ENCODE measurements at regions not wholly inside any gene's neighbourhood (a gene's known extent, or its start where the extent isn't known, plus 50 kb on each side); places are given as distances from the start of the nearest gene placed in this dataset.

GRCh38 chr15:79492065-79492464, 59.9 kb downstream of the MINAR1 start:
- H4K91ac ChIP-seq (ENCODE audit: low read depth, low read length, poor library complexity) = no peak overlapping the region
- H3K4ac ChIP-seq (ENCODE audit: low read length) = no peak overlapping the region
- no CpG with 5 or more reads among the region's 3 CpGs for WGBS, 2 donors (ENCODE audit: extremely low coverage in 2 of 2, insufficient read length in 2 of 2, insufficient replicate concordance in 1 of 2)
- no peak overlapping the region for H3K4me2 ChIP-seq (ENCODE audit: insufficient read depth, low read length, poor library complexity, severe bottlenecking)
- no peak overlapping the region for H2AK5ac ChIP-seq (ENCODE audit: low read depth, low read length)
- no peak overlapping the region for H3K14ac ChIP-seq (ENCODE audit: low read length)
- H3K27me3 ChIP-seq (ENCODE audit: control insufficient read depth in 3 of 3, insufficient read depth in 3 of 3, low read depth in 1 of 3, low read length in 3 of 3) = no peaks in the 10 kb centered on the region
- H3K18ac ChIP-seq (ENCODE audit: low read length) = no peak overlapping the region
- H3K23ac ChIP-seq (ENCODE audit: low read depth, low read length, poor library complexity) = no peak overlapping the region
- H2BK120ac ChIP-seq (ENCODE audit: low read depth, low read length) = no peak overlapping the region
- no peak overlapping the region for H2BK5ac ChIP-seq (ENCODE audit: low read length)
- DNase-seq (ENCODE audit: low spot score) = no peak
- no peak overlapping the region for H3K4me3 ChIP-seq (ENCODE audit: low read length in 2 of 2)
- H3K4me1 ChIP-seq (ENCODE audit: control insufficient read depth in 2 of 2, insufficient read depth in 1 of 2, low read depth in 1 of 2, low read length in 2 of 2) = peaks cover 0 to 9% of the 10 kb centered on the region in 2 donors
- no peak overlapping the region for H3K27ac ChIP-seq (replicated peaks; ENCODE audit: low read length)
- H4K8ac ChIP-seq (ENCODE audit: low read depth, low read length) = peak overlapping the region; percentile 9
- no peaks in the 10 kb centered on the region for H3K79me1 ChIP-seq (ENCODE audit: low read depth, low read length)
- no peak overlapping the region for H2BK12ac ChIP-seq (ENCODE audit: low read length)
- H3K9me3 ChIP-seq (replicated peaks in 1 of 2; ENCODE audit: control insufficient read depth in 2 of 2, insufficient read depth in 1 of 2, low read depth in 1 of 2, low read length in 2 of 2) = peaks cover 0 to 1% of the 10 kb centered on the region in 2 donors
- H2AFZ ChIP-seq (ENCODE audit: low read length) = no peak overlapping the region
- no peak overlapping the region for H3K9ac ChIP-seq (ENCODE audit: low read depth, low read length, poor library complexity)
- no peaks in the 10 kb centered on the region for H3K36me3 ChIP-seq (replicated peaks in 1 of 2; ENCODE audit: control insufficient read depth in 2 of 2, insufficient read depth in 2 of 2, low read length in 2 of 2)
- H2BK15ac ChIP-seq (ENCODE audit: low read length) = no peak overlapping the region

GRCh38 chr15:79494384-79494909, 62.3 kb downstream of the MINAR1 start:
- peaks cover 0 to 9% of the 10 kb centered on the region in 2 donors for H3K4me1 ChIP-seq (ENCODE audit: control insufficient read depth in 2 of 2, insufficient read depth in 1 of 2, low read depth in 1 of 2, low read length in 2 of 2)
- no peak overlapping the region for H2AK5ac ChIP-seq (ENCODE audit: low read depth, low read length)
- H3K36me3 ChIP-seq (replicated peaks in 1 of 2; ENCODE audit: control insufficient read depth in 2 of 2, insufficient read depth in 2 of 2, low read length in 2 of 2) = no peaks in the 10 kb centered on the region
- no peak for DNase-seq (ENCODE audit: low spot score)
- H2BK12ac ChIP-seq (ENCODE audit: low read length) = no peak overlapping the region
- H3K4me2 ChIP-seq (ENCODE audit: insufficient read depth, low read length, poor library complexity, severe bottlenecking) = no peak overlapping the region
- H3K14ac ChIP-seq (ENCODE audit: low read length) = no peak overlapping the region
- H3K9me3 ChIP-seq (replicated peaks in 1 of 2; ENCODE audit: control insufficient read depth in 2 of 2, insufficient read depth in 1 of 2, low read depth in 1 of 2, low read length in 2 of 2) = peaks cover 0 to 1% of the 10 kb centered on the region in 2 donors
- H4K8ac ChIP-seq (ENCODE audit: low read depth, low read length) = no peak overlapping the region
- H2AFZ ChIP-seq (ENCODE audit: low read length) = no peak overlapping the region
- peaks cover 0 to 3% (median 0%) of the 10 kb centered on the region in 3 experiments for H3K27me3 ChIP-seq (ENCODE audit: control insufficient read depth in 3 of 3, insufficient read depth in 3 of 3, low read depth in 1 of 3, low read length in 3 of 3)
- no CpG with 5 or more reads among the region's 7 CpGs for WGBS, 2 donors (ENCODE audit: extremely low coverage in 2 of 2, insufficient read length in 2 of 2, insufficient replicate concordance in 1 of 2)
- H2BK120ac ChIP-seq (ENCODE audit: low read depth, low read length) = no peak overlapping the region
- no peak overlapping the region for H3K4ac ChIP-seq (ENCODE audit: low read length)
- no peak overlapping the region for H3K18ac ChIP-seq (ENCODE audit: low read length)
- no peak overlapping the region for H3K23ac ChIP-seq (ENCODE audit: low read depth, low read length, poor library complexity)
- H3K27ac ChIP-seq (replicated peaks; ENCODE audit: low read length) = no peak overlapping the region
- no peak overlapping the region for H3K9ac ChIP-seq (ENCODE audit: low read depth, low read length, poor library complexity)
- no peak overlapping the region for H2BK15ac ChIP-seq (ENCODE audit: low read length)
- no peak overlapping the region for H3K4me3 ChIP-seq (ENCODE audit: low read length in 2 of 2)
- no peak overlapping the region for H2BK5ac ChIP-seq (ENCODE audit: low read length)
- no peaks in the 10 kb centered on the region for H3K79me1 ChIP-seq (ENCODE audit: low read depth, low read length)
- H4K91ac ChIP-seq (ENCODE audit: low read depth, low read length, poor library complexity) = no peak overlapping the region

GRCh38 chr15:79494963-79495755, 63.0 kb downstream of the MINAR1 start:
- H2AK5ac ChIP-seq (ENCODE audit: low read depth, low read length) = no peak overlapping the region

GRCh38 chr15:79495775-79496174, 63.6 kb downstream of the MINAR1 start:
- WGBS, 2 donors (ENCODE audit: extremely low coverage in 2 of 2, insufficient read length in 2 of 2, insufficient replicate concordance in 1 of 2) = 100% methylated on average over 1 of the region's 2 CpGs

More at GRCh38 chr15:79494963-79495755, 63.0 kb downstream of the MINAR1 start:
- H3K4me2 ChIP-seq (ENCODE audit: insufficient read depth, low read length, poor library complexity, severe bottlenecking) = no peak overlapping the region
- H3K4ac ChIP-seq (ENCODE audit: low read length) = no peak overlapping the region
- H3K9me3 ChIP-seq (replicated peaks in 1 of 2; ENCODE audit: control insufficient read depth in 2 of 2, insufficient read depth in 1 of 2, low read depth in 1 of 2, low read length in 2 of 2) = peaks cover 0 to 1% of the 10 kb centered on the region in 2 donors
- H4K91ac ChIP-seq (ENCODE audit: low read depth, low read length, poor library complexity) = no peak overlapping the region
- H3K27ac ChIP-seq (replicated peaks; ENCODE audit: low read length) = no peak overlapping the region
- H3K9ac ChIP-seq (ENCODE audit: low read depth, low read length, poor library complexity) = no peak overlapping the region
- no peak overlapping the region for H3K18ac ChIP-seq (ENCODE audit: low read length)
- no peak overlapping the region for H3K23ac ChIP-seq (ENCODE audit: low read depth, low read length, poor library complexity)
- H3K27me3 ChIP-seq (ENCODE audit: control insufficient read depth in 3 of 3, insufficient read depth in 3 of 3, low read depth in 1 of 3, low read length in 3 of 3) = peaks cover 0 to 3% (median 0%) of the 10 kb centered on the region in 3 experiments
- no peak overlapping the region for H2BK120ac ChIP-seq (ENCODE audit: low read depth, low read length)
- peaks cover 0 to 9% of the 10 kb centered on the region in 2 donors for H3K4me1 ChIP-seq (ENCODE audit: control insufficient read depth in 2 of 2, insufficient read depth in 1 of 2, low read depth in 1 of 2, low read length in 2 of 2)
- no peak overlapping the region for H2BK15ac ChIP-seq (ENCODE audit: low read length)
- no peaks in the 10 kb centered on the region for H3K79me1 ChIP-seq (ENCODE audit: low read depth, low read length)
- no peak overlapping the region for H2BK5ac ChIP-seq (ENCODE audit: low read length)
- WGBS, 2 donors (ENCODE audit: extremely low coverage in 2 of 2, insufficient read length in 2 of 2, insufficient replicate concordance in 1 of 2) = no CpG with 5 or more reads among the region's 6 CpGs
- H2AFZ ChIP-seq (ENCODE audit: low read length) = no peak overlapping the region
- no peak for DNase-seq (ENCODE audit: low spot score)
- H3K36me3 ChIP-seq (replicated peaks in 1 of 2; ENCODE audit: control insufficient read depth in 2 of 2, insufficient read depth in 2 of 2, low read length in 2 of 2) = no peaks in the 10 kb centered on the region
- no peak overlapping the region for H3K4me3 ChIP-seq (ENCODE audit: low read length in 2 of 2)
- H3K14ac ChIP-seq (ENCODE audit: low read length) = no peak overlapping the region
- no peak overlapping the region for H2BK12ac ChIP-seq (ENCODE audit: low read length)
- H4K8ac ChIP-seq (ENCODE audit: low read depth, low read length) = no peak overlapping the region

More at GRCh38 chr15:79495775-79496174, 63.6 kb downstream of the MINAR1 start:
- Histone ChIP-seq H2BK12ac (ENCODE audit: low read length) (no peak overlapping the region), H3K14ac (ENCODE audit: low read length) (no peak overlapping the region), H4K8ac (ENCODE audit: low read depth, low read length) (no peak overlapping the region), H2AK5ac (ENCODE audit: low read depth, low read length) (no peak overlapping the region), H2AFZ (ENCODE audit: low read length) (no peak overlapping the region), H3K4me2 (ENCODE audit: insufficient read depth, low read length, poor library complexity, severe bottlenecking) (no peak overlapping the region), H3K23ac (ENCODE audit: low read depth, low read length, poor library complexity) (no peak overlapping the region), H3K27ac (replicated peaks; ENCODE audit: low read length) (no peak overlapping the region), H3K4ac (ENCODE audit: low read length) (no peak overlapping the region), H2BK15ac (ENCODE audit: low read length) (no peak overlapping the region), H3K4me3 (ENCODE audit: low read length in 2 of 2) (no peak overlapping the region), H3K9ac (ENCODE audit: low read depth, low read length, poor library complexity) (no peak overlapping the region), H4K91ac (ENCODE audit: low read depth, low read length, poor library complexity) (peak overlapping the region; percentile 9), H2BK120ac (ENCODE audit: low read depth, low read length) (no peak overlapping the region), H3K79me1 (ENCODE audit: low read depth, low read length) (no peaks in the 10 kb centered on the region), H3K4me1 (ENCODE audit: control insufficient read depth in 2 of 2, insufficient read depth in 1 of 2, low read depth in 1 of 2, low read length in 2 of 2) (peaks cover 0 to 9% of the 10 kb centered on the region in 2 donors), H3K27me3 (ENCODE audit: control insufficient read depth in 3 of 3, insufficient read depth in 3 of 3, low read depth in 1 of 3, low read length in 3 of 3) (peaks cover 0 to 3% (median 0%) of the 10 kb centered on the region in 3 experiments), H3K9me3 (replicated peaks in 1 of 2; ENCODE audit: control insufficient read depth in 2 of 2, insufficient read depth in 1 of 2, low read depth in 1 of 2, low read length in 2 of 2) (peaks cover 0 to 1% of the 10 kb centered on the region in 2 donors), H3K36me3 (replicated peaks in 1 of 2; ENCODE audit: control insufficient read depth in 2 of 2, insufficient read depth in 2 of 2, low read length in 2 of 2) (no peaks in the 10 kb centered on the region), H2BK5ac (ENCODE audit: low read length) (no peak overlapping the region), H3K18ac (ENCODE audit: low read length) (no peak overlapping the region)
- DNase-seq (ENCODE audit: low spot score) = no peak
